K562 (cell line): ENCODE measurements at regions not wholly inside any gene's neighbourhood (a gene's known extent, or its start where the extent isn't known, plus 50 kb on each side); places are given as distances from the start of the nearest gene placed in this dataset.

Experiments used
- ARID4B ChIP-seq: sonication (generic); formaldehyde crosslinking; IDR thresholded peaks from 2 replicates; pipeline ENCODE4 v1.8.0; 2022; ENCODE audit warnings: mild to moderate bottlenecking, missing genetic modification reagents
- ESRRA ChIP-seq: fragments of 450-650 bp; IDR thresholded peaks from 2 replicates; pipeline ENCODE4 v1.6.1; 2014; ENCODE audit warnings: low read depth, mild to moderate bottlenecking, moderate library complexity, borderline replicate concordance
- FOSL1 ChIP-seq: fragments of 200-800 bp; sonication (Bioruptor generic); conservative IDR thresholded peaks from 2 replicates; pipeline ENCODE4 v1.6.1; 2016; ENCODE audit warnings: missing genetic modification characterization, missing compliant biosample characterization
- HEY1 ChIP-seq: fragments of 250-450 bp; sonication (Bioruptor Pico); IDR thresholded peaks from 2 replicates; pipeline ENCODE4 v1.5.0; 2020; ENCODE audit warnings: mild to moderate bottlenecking, moderate library complexity, borderline replicate concordance
- HMBOX1 ChIP-seq: sonication (generic); IDR thresholded peaks from 2 replicates; pipeline ENCODE4 v1.6.1; 2016
- NCOA1 ChIP-seq: fragments of 450-650 bp; IDR thresholded peaks from 2 replicates; pipeline ENCODE4 v1.6.1; 2016; ENCODE audit warnings: low read depth
- NFE2 ChIP-seq: IDR thresholded peaks from 2 replicates; pipeline ENCODE4 v1.6.1; 2014; ENCODE audit warnings: antibody characterized with exemption, low read depth
- PBX2 ChIP-seq, 2 experiments: IDR thresholded peaks in 1 of 2; conservative IDR thresholded peaks in 1 of 2; 2 replicates each; pipeline ENCODE4 v1.6.1; 2016; ENCODE audit warnings: low read depth in 2 of 2, mild to moderate bottlenecking in 1 of 2, missing compliant biosample characterization in 1 of 2, missing genetic modification characterization in 1 of 2, moderate library complexity in 1 of 2
- RNF2 ChIP-seq: sonication (generic); IDR thresholded peaks from 2 replicates; pipeline ENCODE4 v1.6.1; 2016
- SREBF1 ChIP-seq: fragments of 150-350 bp; IDR thresholded peaks from 2 replicates; pipeline ENCODE4 v1.6.1; 2014; ENCODE audit warnings: antibody characterized with exemption, low read depth, low read length, borderline replicate concordance
- TEAD2 ChIP-seq: fragments of 450-650 bp; IDR thresholded peaks from 2 replicates; pipeline ENCODE4 v1.6.1; 2016; ENCODE audit warnings: missing genetic modification characterization, control low read depth, missing compliant biosample characterization
- VEZF1 ChIP-seq: fragments of 200-800 bp; sonication (Bioruptor generic); IDR thresholded peaks from 2 replicates; pipeline ENCODE4 v1.6.1; 2017; ENCODE audit warnings: missing genetic modification characterization, missing compliant biosample characterization
- ZBTB33 ChIP-seq: sonication (generic); formaldehyde crosslinking; IDR thresholded peaks from 2 replicates; pipeline ENCODE4 v1.8.1; 2023; ENCODE audit warnings: mild to moderate bottlenecking, missing genetic modification reagents

- TF ChIP-seq ARID4B: no peak
- TF ChIP-seq NCOA1: peak; percentile 71
- peak; percentile 97 for TF ChIP-seq FOSL1 (tag)
- no peak for TF ChIP-seq SREBF1
- TF ChIP-seq VEZF1: peak; percentile 51; the same call in 1 of the 2 replicates
- TF ChIP-seq ESRRA: peak; percentile 28; the same call in 1 of the 2 replicates
- TF ChIP-seq ZBTB33 (CRISPR knock-in tag): 0 out of 2 replicates have a peak, but pooled peaks have one; percentile 12
- TF ChIP-seq TEAD2: 0 out of 2 replicates have a peak, but pooled peaks have one; percentile 31
- peak; percentile 66; the same call in 1 of the 2 replicates for TF ChIP-seq HMBOX1
- peak; percentile 73; the same call in 1 of the 2 replicates for TF ChIP-seq RNF2
- TF ChIP-seq PBX2 (CRISPR knock-in tag; IDR thresholded peaks at IDR 0.05; ENCODE audit: low read depth): no peak
- TF ChIP-seq PBX2 (tag; conservative IDR thresholded peaks at IDR 0.05; ENCODE audit: low read depth): peak; percentile 73; the same call in 1 of the 2 replicates
- TF ChIP-seq HEY1 (CRISPR knock-in tag): peak; percentile 77; the same call in 1 of the 2 replicates
- peak; percentile 82 for TF ChIP-seq NFE2
Measured at GRCh38 chr4:159047478-159048165, 55.3 kb upstream of the RAPGEF2 start (continued).
